ENCODE measurements at regions not wholly inside any gene's neighbourhood (a gene's known extent, or its start where the extent isn't known, plus 50 kb on each side); places are given as distances from the start of the nearest gene placed in this dataset.
"Not testable (repeated sequence)": the region's sequence is repeated elsewhere in the genome, so short reads cannot be mapped to it uniquely, and the experiment has no call there.

GRCh38 chr4:24177443-24177842 lies 287.6 kb upstream of the PPARGC1A start:
- TF ChIP-seq, protein P1, sequence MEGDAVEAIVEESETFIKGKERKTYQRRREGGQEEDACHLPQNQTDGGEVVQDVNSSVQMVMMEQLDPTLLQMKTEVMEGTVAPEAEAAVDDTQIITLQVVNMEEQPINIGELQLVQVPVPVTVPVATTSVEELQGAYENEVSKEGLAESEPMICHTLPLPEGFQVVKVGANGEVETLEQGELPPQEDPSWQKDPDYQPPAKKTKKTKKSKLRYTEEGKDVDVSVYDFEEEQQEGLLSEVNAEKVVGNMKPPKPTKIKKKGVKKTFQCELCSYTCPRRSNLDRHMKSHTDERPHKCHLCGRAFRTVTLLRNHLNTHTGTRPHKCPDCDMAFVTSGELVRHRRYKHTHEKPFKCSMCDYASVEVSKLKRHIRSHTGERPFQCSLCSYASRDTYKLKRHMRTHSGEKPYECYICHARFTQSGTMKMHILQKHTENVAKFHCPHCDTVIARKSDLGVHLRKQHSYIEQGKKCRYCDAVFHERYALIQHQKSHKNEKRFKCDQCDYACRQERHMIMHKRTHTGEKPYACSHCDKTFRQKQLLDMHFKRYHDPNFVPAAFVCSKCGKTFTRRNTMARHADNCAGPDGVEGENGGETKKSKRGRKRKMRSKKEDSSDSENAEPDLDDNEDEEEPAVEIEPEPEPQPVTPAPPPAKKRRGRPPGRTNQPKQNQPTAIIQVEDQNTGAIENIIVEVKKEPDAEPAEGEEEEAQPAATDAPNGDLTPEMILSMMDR (IDR thresholded peaks at IDR 0.05) = not testable (repeated sequence)
- TF ChIP-seq MAX (CRISPR knock-in tag; IDR thresholded peaks at IDR 0.05); TCF7 (CRISPR knock-in tag; IDR thresholded peaks at IDR 0.05; ENCODE audit: low read depth); RELA (CRISPR knock-in tag; IDR thresholded peaks at IDR 0.05; ENCODE audit: borderline replicate concordance); E2F4 (CRISPR knock-in tag; IDR thresholded peaks at IDR 0.05; ENCODE audit: borderline replicate concordance, low read depth); EMX1 (CRISPR knock-in tag; IDR thresholded peaks at IDR 0.05); ZNF317 (CRISPR knock-in tag; IDR thresholded peaks at IDR 0.05; ENCODE audit: borderline replicate concordance, low read depth); JUN (CRISPR knock-in tag; IDR thresholded peaks at IDR 0.05); FOXP4 (CRISPR knock-in tag; IDR thresholded peaks at IDR 0.05): not testable (repeated sequence)
